NCI-H2107 (cell line): ENCODE measurements at regions not wholly inside any gene's neighbourhood (a gene's known extent, or its start where the extent isn't known, plus 50 kb on each side); places are given as distances from the start of the nearest gene placed in this dataset.

Source experiments
- DNase-seq: peaks from one replicate; lab custom pipeline; 2025; lab: John Stamatoyannopoulos, UW

GRCh38 chr20:60851826-60852704 is 400.0 kb upstream of the CDH4 start:
- no peak for DNase-seq

GRCh38 chr20:60857708-60858107 is 394.4 kb upstream of the CDH4 start:
- no peak for DNase-seq

DNA sequence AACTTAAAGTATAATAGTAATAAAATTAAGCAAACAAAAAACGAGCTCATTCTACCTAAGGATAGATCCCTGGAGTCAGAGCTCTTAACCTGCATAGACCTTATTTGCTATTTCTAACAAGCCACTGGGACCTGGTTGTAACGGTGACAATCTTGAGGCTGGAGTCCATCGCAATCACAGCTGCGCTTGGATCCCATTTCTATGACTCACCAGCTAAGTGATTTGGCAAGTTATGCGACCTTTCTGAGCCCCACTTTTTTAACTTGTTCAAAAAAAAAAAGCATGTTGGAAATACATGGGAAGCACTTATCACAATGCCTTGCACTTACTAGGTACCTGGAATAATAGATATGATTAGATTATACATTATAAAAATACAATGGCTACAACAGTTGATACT is 389.5 kb upstream of the CDH4 start:
- no peak for DNase-seq

- no peak for DNase-seq
Observed at GRCh38 chr20:60863548-60863947, 388.5 kb upstream of the CDH4 start.

- DNase-seq = no peak
Observed at GRCh38 chr20:60867589-60867988, 384.5 kb upstream of the CDH4 start.

DNA sequence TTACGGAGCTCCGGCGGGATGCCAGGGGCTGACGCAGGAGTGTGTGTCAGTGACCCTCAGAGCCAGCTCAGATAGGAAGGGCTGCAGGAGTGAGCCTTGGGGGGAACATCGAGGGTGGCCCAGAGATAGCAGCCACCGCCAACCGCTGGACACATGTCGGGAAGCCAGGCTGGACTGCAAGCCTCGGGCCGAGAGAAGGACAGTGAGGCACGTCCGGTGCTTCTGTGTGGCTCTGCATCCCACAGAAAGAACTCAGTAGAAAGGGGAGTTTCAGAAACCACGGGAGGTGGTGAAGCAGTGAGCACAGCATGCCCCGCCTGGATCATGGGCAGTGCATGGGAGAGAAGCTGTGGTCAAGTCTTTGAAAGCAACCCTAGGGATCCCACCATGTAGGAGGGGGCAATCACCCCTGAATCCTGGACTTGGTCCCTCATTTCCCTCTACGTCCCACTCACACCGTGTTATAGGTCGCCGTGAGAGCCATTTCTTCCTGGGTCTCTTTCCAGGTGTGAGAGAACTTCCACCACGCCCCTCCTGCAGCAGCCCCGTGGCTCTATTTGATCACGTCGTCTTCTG is 383.7 kb upstream of the CDH4 start:
- no peak for DNase-seq

DNA sequence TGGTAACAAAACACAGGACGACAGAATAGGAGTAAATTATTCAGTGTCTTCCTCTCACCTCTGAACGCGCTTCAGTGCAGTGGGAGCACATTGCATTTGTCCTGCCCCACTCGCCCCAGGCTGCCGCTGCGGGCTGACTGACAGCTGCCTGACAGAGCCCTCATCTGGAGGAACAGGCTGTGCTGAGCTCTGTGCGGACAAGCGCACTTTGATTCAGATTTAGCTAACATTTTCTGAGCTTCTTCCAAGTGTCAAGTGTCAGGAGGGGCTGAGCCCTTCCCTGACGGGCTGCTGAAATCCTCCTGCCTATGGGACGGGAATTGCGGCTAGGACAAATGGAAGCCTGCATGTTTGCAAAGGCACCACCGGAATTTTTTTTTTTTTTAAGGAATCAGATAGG is 383.0 kb upstream of the CDH4 start:
- no peak for DNase-seq

DNA sequence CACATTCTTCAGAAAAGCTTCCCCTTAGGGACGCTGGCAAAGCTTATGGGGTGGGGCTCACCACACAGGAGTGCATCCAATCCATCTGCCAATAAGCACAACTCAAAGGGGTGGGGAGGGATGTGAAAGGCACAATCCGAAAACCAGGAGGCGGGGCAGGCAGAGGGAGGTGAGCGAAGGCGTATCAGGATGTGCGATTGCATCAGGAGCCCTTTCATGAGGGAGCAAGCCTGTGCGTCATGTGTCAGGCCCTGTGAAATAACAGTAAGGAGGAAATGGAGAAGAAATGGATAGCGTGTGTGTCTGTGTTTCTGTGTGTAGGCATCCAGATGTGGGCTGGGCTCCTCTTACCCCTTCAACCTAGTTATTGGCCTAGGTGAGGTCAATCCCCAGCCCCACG is 382.4 kb upstream of the CDH4 start:
- DNase-seq = no peak

GRCh38 chr20:60870040-60870439 is 382.0 kb upstream of the CDH4 start:
- DNase-seq = no peak

DNA sequence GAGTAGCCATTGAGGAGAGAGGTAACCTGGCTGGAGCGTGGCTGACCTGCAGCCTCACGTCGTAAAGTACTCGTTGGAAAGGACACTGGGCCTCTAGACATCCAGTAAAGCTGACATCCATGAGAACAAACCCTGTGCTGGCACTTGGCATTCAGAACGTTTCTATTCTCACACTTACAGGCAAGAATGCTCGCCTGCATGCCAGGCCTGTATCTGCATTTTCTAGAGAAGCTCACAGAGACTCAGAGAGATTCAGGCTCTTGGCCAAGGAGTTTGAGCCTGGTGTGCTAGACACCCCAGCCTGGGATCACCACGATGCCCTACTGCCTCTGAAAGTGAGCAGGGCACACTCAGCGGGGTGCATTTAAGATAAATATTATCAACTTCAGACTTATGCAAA is 379.8 kb upstream of the CDH4 start:
- DNase-seq = no peak

GRCh38 chr20:60877071-60877857 is 374.8 kb upstream of the CDH4 start:
- no peak for DNase-seq

- DNase-seq = no peak
Observed at GRCh38 chr20:60882836-60883235, 369.2 kb upstream of the CDH4 start.

DNA sequence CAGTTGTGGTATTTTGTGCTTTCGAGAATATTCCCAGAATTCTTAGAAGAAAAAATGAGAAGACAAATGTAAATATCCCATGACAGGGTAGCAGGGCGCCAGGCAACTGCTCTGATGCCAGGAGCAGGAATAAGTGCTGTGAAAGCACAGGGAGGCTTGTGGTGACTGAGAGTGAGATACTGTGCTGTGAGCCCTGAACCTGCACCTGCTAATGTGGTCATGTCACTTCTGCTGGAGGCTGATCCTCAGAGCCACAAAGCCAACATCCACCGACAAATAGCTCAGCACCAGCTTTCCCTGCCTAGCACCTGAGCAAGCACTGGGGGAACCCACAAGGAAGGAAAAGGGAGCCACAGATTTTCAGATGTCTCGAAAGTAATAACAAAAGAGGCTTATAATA is 368.6 kb upstream of the CDH4 start:
- no peak for DNase-seq

- DNase-seq = no peak
Observed at GRCh38 chr20:60884277-60884676, 367.8 kb upstream of the CDH4 start.

DNA sequence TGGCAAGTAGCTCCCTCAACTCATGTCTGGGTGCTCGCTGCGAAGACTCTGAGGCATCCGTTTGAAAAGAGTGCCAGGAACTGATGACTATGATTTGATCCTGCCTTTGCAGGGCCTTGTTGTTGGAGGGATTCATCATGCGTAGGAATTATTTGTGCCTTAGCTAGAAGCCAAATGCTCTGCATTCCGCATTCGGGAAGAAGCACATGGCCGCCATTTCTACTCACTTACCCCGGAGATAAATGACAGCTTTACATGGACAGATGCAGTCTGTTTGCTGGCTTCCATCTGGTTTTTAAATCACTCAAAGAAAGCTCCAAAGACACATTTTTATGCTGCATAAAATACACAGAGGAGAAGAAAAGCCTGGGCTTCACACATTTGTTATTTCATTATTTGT is 363.3 kb upstream of the CDH4 start:
- DNase-seq = no peak

DNA sequence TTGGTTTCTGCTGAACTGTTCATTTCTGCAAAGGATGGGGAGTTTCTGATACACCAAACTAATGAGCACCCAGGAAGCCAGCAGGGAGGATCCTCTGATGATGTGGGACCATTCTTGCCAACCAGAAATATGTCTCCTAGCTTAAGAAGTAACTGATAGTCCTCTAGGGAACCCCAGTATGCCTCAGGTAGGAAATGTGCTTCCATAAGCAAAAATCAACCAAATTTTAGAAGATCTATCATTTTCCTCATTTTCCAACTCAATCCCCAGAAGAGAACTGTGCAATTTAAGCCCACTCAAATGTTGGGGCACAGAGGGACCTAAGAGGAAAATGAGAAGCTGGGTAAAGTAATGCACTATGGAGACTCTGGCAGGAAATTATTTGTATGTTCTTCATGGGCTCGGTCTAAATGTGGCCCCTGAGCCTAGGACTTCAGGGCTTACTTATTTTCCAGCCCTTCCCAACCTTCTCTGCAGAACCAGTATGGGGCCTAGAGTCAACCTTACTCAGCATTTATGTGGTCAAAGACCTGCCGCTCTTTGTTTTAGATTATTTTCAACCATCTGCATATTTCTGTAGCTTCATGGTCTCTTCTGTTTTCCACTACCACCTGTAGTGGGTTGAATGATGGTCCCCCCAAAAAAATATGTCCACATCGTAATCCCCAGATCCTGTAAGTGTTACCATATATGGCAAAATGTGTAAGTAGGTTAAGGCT is 359.8 kb upstream of the CDH4 start:
- no peak for DNase-seq

- no peak for DNase-seq
Observed at GRCh38 chr20:60894091-60894490, 358.0 kb upstream of the CDH4 start.

- no peak for DNase-seq
Observed at GRCh38 chr20:60895363-60896079, 356.5 kb upstream of the CDH4 start.

DNA sequence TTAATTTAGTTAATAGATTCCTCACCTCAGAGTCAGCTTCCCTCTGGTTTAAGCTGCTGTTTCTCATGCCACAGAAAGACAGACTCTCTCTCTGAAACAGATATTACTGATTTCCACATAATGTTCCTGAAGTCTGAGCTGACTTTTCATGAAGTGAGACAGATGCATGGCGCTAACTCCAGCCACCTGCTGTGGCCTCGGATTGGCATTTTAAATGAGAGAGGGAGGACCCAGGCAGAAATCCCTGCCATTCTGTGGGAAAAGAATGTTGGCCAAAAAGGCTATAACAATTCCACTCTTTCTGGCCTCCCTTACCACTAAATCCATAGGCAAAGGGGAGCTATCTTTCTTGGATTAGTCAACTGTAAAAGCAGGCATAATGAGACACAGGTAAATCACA is 354.1 kb upstream of the CDH4 start:
- DNase-seq = no peak

DNA sequence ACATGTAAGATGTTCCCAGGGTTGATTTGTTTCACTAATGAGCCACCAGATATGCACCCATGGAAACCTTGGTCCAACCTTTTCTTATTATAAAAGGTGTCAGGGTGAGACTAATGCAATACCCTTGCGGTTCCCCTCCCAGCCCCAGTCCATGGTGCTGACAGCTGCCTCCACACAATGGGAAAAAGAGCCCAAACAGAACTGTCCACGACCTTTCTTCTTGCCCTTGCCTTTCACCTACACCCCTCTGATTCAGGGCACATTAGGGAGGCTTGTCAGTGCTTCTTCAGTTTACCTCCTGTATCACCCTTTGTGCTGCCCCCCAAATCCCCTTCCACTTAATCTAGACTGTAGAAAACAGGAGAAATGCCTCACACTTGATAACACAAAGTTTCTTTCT is 352.7 kb upstream of the CDH4 start:
- DNase-seq = no peak

GRCh38 chr20:60900618-60901017 is 351.4 kb upstream of the CDH4 start:
- no peak for DNase-seq

GRCh38 chr20:60901831-60902230 is 350.2 kb upstream of the CDH4 start:
- no peak for DNase-seq
